SK-N-SH (cell line): ENCODE measurements at regions not wholly inside any gene's neighbourhood (a gene's known extent, or its start where the extent isn't known, plus 50 kb on each side); places are given as distances from the start of the nearest gene placed in this dataset.
"Not testable (repeated sequence)": the region's sequence is repeated elsewhere in the genome, so short reads cannot be mapped to it uniquely, and the experiment has no call there.

Source experiments
- CTCF ChIA-PET: fragments of 300-600, 350-600 bp; formaldehyde crosslinking; extraction: SDS; loops from one replicate; lab custom pipeline; 2021; lab: Yijun Ruan, JAX
- POLR2A ChIA-PET: fragments of 350-600 bp; sonication (Branson Sonifier 250); formaldehyde crosslinking; extraction: SDS; loops from one replicate; lab custom pipeline; 2020; ENCODE audit warnings: antibody characterized with exemption, inconsistent platforms; lab: Yijun Ruan, JAX
- DNase-seq: peaks from one replicate; pipeline ENCODE4 v3.0.0; 2012
- H2AFZ ChIP-seq: fragments of 200-600 bp; sonication (generic); 2 replicates; pipeline ENCODE4 v1.8.1; 2016; ENCODE audit warnings: antibody characterized with exemption, mild to moderate bottlenecking, low read depth
- H3F3A ChIP-seq: fragments of 200-600 bp; sonication (generic); replicated peaks from 2 replicates; pipeline ENCODE3; 2016; ENCODE audit warnings: antibody characterized with exemption, mild to moderate bottlenecking; ENCODE audit not compliant: insufficient read depth
- H3K27ac ChIP-seq, 2 experiments: fragments of 200-500 bp in 1 of 2; fragments of 200-600 bp in 1 of 2; sonication (Bioruptor generic) in 1 of 2; sonication (generic), shearing (Covaris generic) in 1 of 2; 2 replicates each; pipeline versions ENCODE4 v1.5.1 to v1.6.1; 2014 to 2016; ENCODE audit warnings: low read depth in 2 of 2, inconsistent platforms in 1 of 2, low read length in 1 of 2, mild to moderate bottlenecking in 1 of 2, mixed read lengths in 1 of 2
- H3K27me3 ChIP-seq: fragments of 200-600 bp; sonication (generic), shearing (Covaris generic); 2 replicates; pipeline ENCODE4 v1.6.1; 2016; ENCODE audit warnings: mixed run types; ENCODE audit not compliant: insufficient read depth
- H3K36me3 ChIP-seq, 2 experiments: fragments of 200-500 bp in 1 of 2; fragments of 200-600 bp in 1 of 2; sonication (Bioruptor generic) in 1 of 2; sonication (generic) in 1 of 2; replicated peaks in 1 of 2; 2 replicates each; pipeline versions ENCODE3 to v1.5.1; 2014 to 2016; ENCODE audit warnings: low read length in 1 of 2, mild to moderate bottlenecking in 1 of 2; ENCODE audit not compliant: insufficient read depth in 2 of 2, control insufficient read depth in 1 of 2
- H3K4me1 ChIP-seq, 2 experiments: fragments of 200-500 bp in 1 of 2; fragments of 200-600 bp in 1 of 2; sonication (Bioruptor generic) in 1 of 2; sonication (generic), shearing (Covaris generic) in 1 of 2; 2 replicates each; pipeline versions ENCODE4 v1.5.1 to v1.6.1; 2014 to 2016; ENCODE audit warnings: low read depth in 1 of 2, low read length in 1 of 2, mixed run types in 1 of 2; ENCODE audit not compliant: insufficient read depth in 2 of 2, control insufficient read depth in 1 of 2
- H3K4me2 ChIP-seq: fragments of 200-600 bp; sonication (generic), shearing (Covaris generic); 2 replicates; pipeline ENCODE4 v1.6.1; 2017; ENCODE audit warnings: mixed run types
- H3K4me3 ChIP-seq, 2 experiments: fragments of 200-500 bp in 1 of 2; fragments of 200-600 bp in 1 of 2; sonication (Bioruptor generic) in 1 of 2; sonication (generic), shearing (Covaris generic) in 1 of 2; 2 replicates each; pipeline versions ENCODE4 v1.5.1 to v1.8.1; 2014 to 2016; ENCODE audit warnings: low read depth in 2 of 2, inconsistent platforms in 1 of 2, low read length in 1 of 2, mild to moderate bottlenecking in 1 of 2, mixed read lengths in 1 of 2, moderate library complexity in 1 of 2
- H3K79me2 ChIP-seq: fragments of 200-600 bp; sonication (generic); 2 replicates; pipeline ENCODE4 v1.8.1; 2017; ENCODE audit warnings: mild to moderate bottlenecking; ENCODE audit not compliant: insufficient read depth
- H3K9ac ChIP-seq: fragments of 200-600 bp; sonication (generic); 2 replicates; pipeline ENCODE4 v1.6.1; 2017; ENCODE audit warnings: mixed run types
- H3K9me2 ChIP-seq: fragments of 200-600 bp; sonication (generic); 2 replicates; pipeline ENCODE4 v1.6.1; 2017; ENCODE audit warnings: mixed run types
- H3K9me3 ChIP-seq: fragments of 200-600 bp; sonication (generic); 2 replicates; pipeline ENCODE4 v1.6.1; 2017; ENCODE audit warnings: mixed run types, mild to moderate bottlenecking, moderate library complexity
- H4K20me1 ChIP-seq: fragments of 200-600 bp; sonication (generic); 2 replicates; pipeline ENCODE4 v1.6.1; 2017; ENCODE audit warnings: mild to moderate bottlenecking, mixed run types; ENCODE audit not compliant: insufficient read depth
- EP300 ChIP-seq, 2 experiments: IDR thresholded peaks; 2 replicates each; pipeline versions ENCODE4 v1.4.0 to v1.6.1; 2012; ENCODE audit warnings: borderline replicate concordance in 1 of 2, low read depth in 1 of 2, low read length in 1 of 2
- FOSL2 ChIP-seq: IDR thresholded peaks from 2 replicates; pipeline ENCODE4 v1.4.0; 2012; ENCODE audit warnings: low read depth, mild to moderate bottlenecking, moderate library complexity, borderline replicate concordance
- JUND ChIP-seq: IDR thresholded peaks from 2 replicates; pipeline ENCODE4 v1.4.0; 2012
- MEF2A ChIP-seq: IDR thresholded peaks from 2 replicates; pipeline ENCODE4 v1.4.0; 2012; ENCODE audit warnings: low read depth, borderline replicate concordance
- NFIC ChIP-seq: IDR thresholded peaks from 2 replicates; pipeline ENCODE4 v1.4.0; 2012; ENCODE audit warnings: borderline replicate concordance
- POLR2AphosphoS5 ChIP-seq: IDR thresholded peaks from 2 replicates; pipeline ENCODE4 v1.6.1; 2012; ENCODE audit warnings: low read depth, low read length
- RAD21 ChIP-seq: IDR thresholded peaks from 2 replicates; pipeline ENCODE4 v1.6.1; 2012; ENCODE audit warnings: mild to moderate bottlenecking, low read length
- RXRA ChIP-seq: IDR thresholded peaks from 2 replicates; pipeline ENCODE4 v1.4.0; 2012; ENCODE audit warnings: low read depth, mild to moderate bottlenecking, borderline replicate concordance
- SMC3 ChIP-seq: IDR thresholded peaks from 2 replicates; pipeline ENCODE4 v1.6.1; 2012; ENCODE audit warnings: low read depth, low read length, improper control_type of control experiment
- TAF1 ChIP-seq: IDR thresholded peaks from 2 replicates; pipeline ENCODE4 v1.6.1; 2012; ENCODE audit warnings: low read depth, mild to moderate bottlenecking, low read length, moderate library complexity, borderline replicate concordance
- TCF12 ChIP-seq: IDR thresholded peaks from 2 replicates; pipeline ENCODE4 v1.4.0; 2012
- YY1 ChIP-seq: IDR thresholded peaks from 2 replicates; pipeline ENCODE4 v1.4.0; 2012; ENCODE audit warnings: low read depth, mild to moderate bottlenecking
- WGBS: methylation state at CpG from one replicate; pipeline ENCODE4 v1.1.6; 2017; ENCODE audit warnings: low lambda C conversion rate; 5-methylcytosine and 5-hydroxymethylcytosine counted together
- TF ChIP-seq, protein P1 (sequence below): IDR thresholded peaks from 2 replicates; pipeline ENCODE4 v1.4.0; 2012; ENCODE audit warnings: low read depth
- TF ChIP-seq, protein P2 (sequence below): IDR thresholded peaks from 2 replicates; pipeline ENCODE4 v1.6.1; 2012; ENCODE audit warnings: mild to moderate bottlenecking, low read depth, low read length, moderate library complexity
- TF ChIP-seq, protein P3 (sequence below): fragments of 150-350 bp; IDR thresholded peaks from 2 replicates; pipeline ENCODE4 v1.6.1; 2016; ENCODE audit warnings: mild to moderate bottlenecking, low read depth, low read length
- TF ChIP-seq, protein P4 (sequence below): IDR thresholded peaks from 2 replicates; pipeline ENCODE4; 2012

DNA sequence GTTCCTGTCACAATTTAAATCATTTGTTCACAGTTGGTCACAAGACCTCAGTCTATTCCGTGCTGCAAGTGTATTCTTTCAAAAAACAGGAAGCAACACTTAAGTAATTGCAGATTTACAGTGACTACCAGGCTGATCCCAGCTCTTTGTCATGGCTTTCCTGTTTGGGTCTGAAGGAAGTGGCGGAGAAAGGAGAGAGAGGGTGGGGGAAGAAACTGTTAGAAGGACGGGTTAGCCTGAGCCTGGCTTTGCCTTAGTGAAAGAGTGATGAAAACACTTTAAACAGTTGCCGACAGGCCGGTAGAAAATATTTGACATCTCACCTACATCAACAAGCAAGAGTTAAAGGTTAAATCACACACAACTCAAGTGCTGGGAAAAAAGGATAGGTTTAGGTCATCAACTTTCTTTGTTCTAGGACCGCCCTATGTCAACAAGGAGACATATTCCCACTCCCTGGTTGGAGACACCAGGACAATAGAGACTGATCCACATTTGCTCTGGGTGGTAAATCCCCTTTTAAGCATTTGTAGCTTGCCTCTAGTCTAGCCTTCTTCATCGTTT, 102.2 kb upstream of the DAB2 start (continued):
- TF ChIP-seq, protein P1, sequence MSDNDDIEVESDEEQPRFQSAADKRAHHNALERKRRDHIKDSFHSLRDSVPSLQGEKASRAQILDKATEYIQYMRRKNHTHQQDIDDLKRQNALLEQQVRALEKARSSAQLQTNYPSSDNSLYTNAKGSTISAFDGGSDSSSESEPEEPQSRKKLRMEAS: no peak
- no peak for TF ChIP-seq SMC3

DNA sequence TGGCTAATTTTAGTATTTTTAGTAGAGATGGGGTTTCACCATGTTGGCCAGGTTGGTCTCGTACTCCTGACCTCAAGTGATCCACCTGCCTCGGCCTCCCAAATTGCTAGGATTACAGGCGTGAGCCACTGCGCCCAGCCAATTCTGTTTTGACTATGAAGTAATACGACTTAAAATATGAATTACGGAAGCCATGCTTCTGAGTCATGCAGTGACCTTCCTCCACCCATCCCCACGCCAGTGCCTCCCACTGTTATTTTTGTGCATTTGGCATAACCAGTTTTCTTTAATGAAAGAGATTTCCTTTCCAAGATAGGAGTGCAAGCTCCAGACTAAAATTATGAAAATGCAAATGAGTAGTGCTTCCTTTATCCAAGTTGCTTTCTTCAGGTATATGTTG, 101.0 kb upstream of the DAB2 start:
- DNase-seq, POLR2A ChIA-PET, H3K36me3 ChIP-seq, H3K4me2 ChIP-seq, H4K20me1 ChIP-seq, H3K4me3 ChIP-seq, H3K9me3 ChIP-seq, H3K9me2 ChIP-seq, H3K79me2 ChIP-seq, H3K27me3 ChIP-seq: not testable (repeated sequence)
- peak overlapping the region in 1 of 2 experiments; percentile 71; a peak in 2 of 4 replicates for H3K27ac ChIP-seq
- H3K9ac ChIP-seq: 0 out of 2 replicates have a peak overlapping the region, but pooled peaks have one; percentile 7
- H2AFZ ChIP-seq: peak overlapping the region; percentile 66; the same call in 1 of the 2 replicates
- 38% methylated on average over 5 of the region's 7 CpGs for WGBS
- CTCF ChIA-PET: interaction anchor here (0.9 to 1.0 kb wide), 2 partner anchors 22 to 149 kb away, joined by 3 read pairs; no protein-coding TSS in a partner anchor
- H3F3A ChIP-seq: peaks cover 23% of the 10 kb centered on the region
- H3K4me1 ChIP-seq: peaks cover 0 to 54% of the 10 kb centered on the region in 2 experiments; a peak in 1 of 4 replicates
- TF ChIP-seq FOSL2 (peak; percentile 55; the same call in 1 of the 2 replicates), RXRA (0 out of 2 replicates have a peak, but pooled peaks have one; percentile 14), MEF2A (peak; percentile 75), JUND (peak; percentile 68)

DNA sequence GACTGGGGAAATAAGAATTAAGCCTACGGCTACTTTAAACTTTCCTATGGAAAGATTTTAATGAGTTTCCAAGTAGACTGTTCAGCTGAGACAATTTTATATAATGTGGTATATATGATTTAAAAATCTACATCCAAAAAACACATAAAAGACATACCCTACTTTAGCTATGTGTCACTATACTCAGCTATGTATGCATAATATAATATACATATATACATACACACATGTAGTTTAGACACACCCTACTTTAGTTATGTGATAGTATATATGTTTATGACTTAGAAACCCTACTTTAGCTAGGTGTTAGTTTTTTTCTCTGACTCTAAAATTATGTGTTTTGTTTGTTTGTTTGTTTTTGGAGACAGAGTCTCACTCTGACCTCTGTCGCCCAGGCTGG, 100.5 kb upstream of the DAB2 start:
- CTCF ChIA-PET: interaction anchor here (0.9 to 1.0 kb wide), 2 partner anchors 22 to 149 kb away, joined by 3 read pairs; no protein-coding TSS in a partner anchor
- no peak for TF ChIP-seq POLR2AphosphoS5
- no peak for TF ChIP-seq EP300 (IDR thresholded peaks at IDR 0.05; ENCODE audit: borderline replicate concordance in 1 of 2, low read depth in 1 of 2, low read length in 1 of 2)
- TF ChIP-seq NFIC: no peak
- TF ChIP-seq, protein P2, sequence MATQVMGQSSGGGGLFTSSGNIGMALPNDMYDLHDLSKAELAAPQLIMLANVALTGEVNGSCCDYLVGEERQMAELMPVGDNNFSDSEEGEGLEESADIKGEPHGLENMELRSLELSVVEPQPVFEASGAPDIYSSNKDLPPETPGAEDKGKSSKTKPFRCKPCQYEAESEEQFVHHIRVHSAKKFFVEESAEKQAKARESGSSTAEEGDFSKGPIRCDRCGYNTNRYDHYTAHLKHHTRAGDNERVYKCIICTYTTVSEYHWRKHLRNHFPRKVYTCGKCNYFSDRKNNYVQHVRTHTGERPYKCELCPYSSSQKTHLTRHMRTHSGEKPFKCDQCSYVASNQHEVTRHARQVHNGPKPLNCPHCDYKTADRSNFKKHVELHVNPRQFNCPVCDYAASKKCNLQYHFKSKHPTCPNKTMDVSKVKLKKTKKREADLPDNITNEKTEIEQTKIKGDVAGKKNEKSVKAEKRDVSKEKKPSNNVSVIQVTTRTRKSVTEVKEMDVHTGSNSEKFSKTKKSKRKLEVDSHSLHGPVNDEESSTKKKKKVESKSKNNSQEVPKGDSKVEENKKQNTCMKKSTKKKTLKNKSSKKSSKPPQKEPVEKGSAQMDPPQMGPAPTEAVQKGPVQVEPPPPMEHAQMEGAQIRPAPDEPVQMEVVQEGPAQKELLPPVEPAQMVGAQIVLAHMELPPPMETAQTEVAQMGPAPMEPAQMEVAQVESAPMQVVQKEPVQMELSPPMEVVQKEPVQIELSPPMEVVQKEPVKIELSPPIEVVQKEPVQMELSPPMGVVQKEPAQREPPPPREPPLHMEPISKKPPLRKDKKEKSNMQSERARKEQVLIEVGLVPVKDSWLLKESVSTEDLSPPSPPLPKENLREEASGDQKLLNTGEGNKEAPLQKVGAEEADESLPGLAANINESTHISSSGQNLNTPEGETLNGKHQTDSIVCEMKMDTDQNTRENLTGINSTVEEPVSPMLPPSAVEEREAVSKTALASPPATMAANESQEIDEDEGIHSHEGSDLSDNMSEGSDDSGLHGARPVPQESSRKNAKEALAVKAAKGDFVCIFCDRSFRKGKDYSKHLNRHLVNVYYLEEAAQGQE: no peak
- TF ChIP-seq, protein P1: no peak
- TF ChIP-seq, protein P3, sequence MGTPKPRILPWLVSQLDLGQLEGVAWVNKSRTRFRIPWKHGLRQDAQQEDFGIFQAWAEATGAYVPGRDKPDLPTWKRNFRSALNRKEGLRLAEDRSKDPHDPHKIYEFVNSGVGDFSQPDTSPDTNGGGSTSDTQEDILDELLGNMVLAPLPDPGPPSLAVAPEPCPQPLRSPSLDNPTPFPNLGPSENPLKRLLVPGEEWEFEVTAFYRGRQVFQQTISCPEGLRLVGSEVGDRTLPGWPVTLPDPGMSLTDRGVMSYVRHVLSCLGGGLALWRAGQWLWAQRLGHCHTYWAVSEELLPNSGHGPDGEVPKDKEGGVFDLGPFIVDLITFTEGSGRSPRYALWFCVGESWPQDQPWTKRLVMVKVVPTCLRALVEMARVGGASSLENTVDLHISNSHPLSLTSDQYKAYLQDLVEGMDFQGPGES: no peak
- TF ChIP-seq TAF1: no peak
- TF ChIP-seq, protein P4, sequence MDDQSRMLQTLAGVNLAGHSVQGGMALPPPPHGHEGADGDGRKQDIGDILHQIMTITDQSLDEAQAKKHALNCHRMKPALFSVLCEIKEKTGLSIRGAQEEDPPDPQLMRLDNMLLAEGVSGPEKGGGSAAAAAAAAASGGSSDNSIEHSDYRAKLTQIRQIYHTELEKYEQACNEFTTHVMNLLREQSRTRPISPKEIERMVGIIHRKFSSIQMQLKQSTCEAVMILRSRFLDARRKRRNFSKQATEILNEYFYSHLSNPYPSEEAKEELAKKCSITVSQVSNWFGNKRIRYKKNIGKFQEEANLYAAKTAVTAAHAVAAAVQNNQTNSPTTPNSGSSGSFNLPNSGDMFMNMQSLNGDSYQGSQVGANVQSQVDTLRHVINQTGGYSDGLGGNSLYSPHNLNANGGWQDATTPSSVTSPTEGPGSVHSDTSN: no peak
- TF ChIP-seq TCF12: no peak
- TF ChIP-seq RAD21: no peak
- no peak for TF ChIP-seq SMC3
- TF ChIP-seq YY1: no peak
- no peak for TF ChIP-seq MEF2A
- Histone ChIP-seq H3K9me3 (no peaks in the 10 kb centered on the region), H3K4me1 (peaks cover 0 to 57% of the 10 kb centered on the region in 2 experiments; a peak in 1 of 4 replicates), H3F3A (peaks cover 26% of the 10 kb centered on the region), H3K36me3 (no peaks in the 10 kb centered on the region), H3K4me2 (no peak overlapping the region), H3K79me2 (no peaks in the 10 kb centered on the region), H2AFZ (peak overlapping the region; percentile 37; the same call in 1 of the 2 replicates), H3K27me3 (no peaks in the 10 kb centered on the region), H3K9ac (no peak overlapping the region), H3K4me3 (no peak overlapping the region), H4K20me1 (no peaks in the 10 kb centered on the region), H3K27ac (peak overlapping the region in 1 of 2 experiments; percentile 71; a peak in 2 of 4 replicates), H3K9me2 (no peaks in the 10 kb centered on the region)
- POLR2A ChIA-PET: no interaction called here
- 53% methylated on average over 2 of the region's 2 CpGs for WGBS
- DNase-seq: no peak
